ENCODE measurements at regions not wholly inside any gene's neighbourhood (a gene's known extent, or its start where the extent isn't known, plus 50 kb on each side); places are given as distances from the start of the nearest gene placed in this dataset.
A peak's percentile ranks its signal among the peaks of the same experiment; 100 is the strongest.

GRCh38 chr6:137315081-137315480 lies 95.9 kb upstream of the IFNGR1 start:
- no peak for DNase-seq (ENCODE audit: low spot score)
- peak; percentile 68 for ATAC-seq (ENCODE audit: low FRiP score)

DNA sequence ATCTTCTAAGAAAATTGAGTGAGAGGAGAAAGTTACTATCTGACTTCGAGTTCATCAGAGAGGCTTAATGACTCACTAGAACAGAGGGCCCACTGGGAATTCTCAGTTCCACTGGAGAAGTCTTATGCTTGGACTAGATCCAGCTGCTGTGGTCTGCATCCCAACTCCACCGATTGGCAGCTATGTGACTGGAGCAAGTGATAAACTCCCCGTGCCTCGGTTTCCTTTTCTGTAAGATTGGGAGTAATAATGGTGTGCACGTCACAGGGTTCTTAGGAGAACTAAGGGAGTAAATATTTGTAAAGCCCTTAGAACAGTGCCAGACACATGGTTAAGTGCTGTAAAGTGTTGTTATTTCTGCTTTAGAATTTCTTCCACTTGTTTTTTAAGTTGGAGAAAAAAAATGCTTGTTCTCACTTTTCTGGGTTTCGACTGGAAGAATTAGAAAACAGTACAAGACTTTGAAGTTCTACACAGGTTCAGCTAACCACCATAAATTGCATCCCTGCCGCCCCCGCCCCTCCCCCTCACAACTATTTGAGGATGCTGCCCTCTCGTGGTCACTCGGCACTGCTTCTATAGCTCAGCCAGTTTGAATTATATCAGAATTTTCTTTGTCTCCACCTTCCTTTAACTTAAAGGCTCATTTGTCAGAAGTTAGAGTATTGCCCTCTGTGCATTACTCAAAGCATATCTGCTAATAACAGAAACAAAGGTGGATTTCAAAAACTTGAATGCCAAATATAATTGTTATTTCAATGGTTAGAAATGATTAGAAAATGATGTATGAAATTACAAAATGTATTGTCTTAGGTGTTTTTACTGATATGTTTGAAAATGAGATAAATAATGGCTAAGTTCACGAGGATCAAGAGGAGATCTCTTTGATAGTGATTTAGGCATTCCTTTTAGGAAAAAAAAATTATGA lies 95.0 kb upstream of the IFNGR1 start:
- DNase-seq (ENCODE audit: low spot score): peak; percentile 76
- peak; percentile 63 for ATAC-seq (ENCODE audit: low FRiP score)
- TF ChIP-seq, protein P1, sequence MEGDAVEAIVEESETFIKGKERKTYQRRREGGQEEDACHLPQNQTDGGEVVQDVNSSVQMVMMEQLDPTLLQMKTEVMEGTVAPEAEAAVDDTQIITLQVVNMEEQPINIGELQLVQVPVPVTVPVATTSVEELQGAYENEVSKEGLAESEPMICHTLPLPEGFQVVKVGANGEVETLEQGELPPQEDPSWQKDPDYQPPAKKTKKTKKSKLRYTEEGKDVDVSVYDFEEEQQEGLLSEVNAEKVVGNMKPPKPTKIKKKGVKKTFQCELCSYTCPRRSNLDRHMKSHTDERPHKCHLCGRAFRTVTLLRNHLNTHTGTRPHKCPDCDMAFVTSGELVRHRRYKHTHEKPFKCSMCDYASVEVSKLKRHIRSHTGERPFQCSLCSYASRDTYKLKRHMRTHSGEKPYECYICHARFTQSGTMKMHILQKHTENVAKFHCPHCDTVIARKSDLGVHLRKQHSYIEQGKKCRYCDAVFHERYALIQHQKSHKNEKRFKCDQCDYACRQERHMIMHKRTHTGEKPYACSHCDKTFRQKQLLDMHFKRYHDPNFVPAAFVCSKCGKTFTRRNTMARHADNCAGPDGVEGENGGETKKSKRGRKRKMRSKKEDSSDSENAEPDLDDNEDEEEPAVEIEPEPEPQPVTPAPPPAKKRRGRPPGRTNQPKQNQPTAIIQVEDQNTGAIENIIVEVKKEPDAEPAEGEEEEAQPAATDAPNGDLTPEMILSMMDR (IDR thresholded peaks at IDR 0.05): peak in 1 of 3 donors; percentile 45

More at GRCh38 chr6:137315081-137315480, 95.9 kb upstream of the IFNGR1 start:
- TF ChIP-seq, protein P1 (IDR thresholded peaks at IDR 0.05): no peak

DNA sequence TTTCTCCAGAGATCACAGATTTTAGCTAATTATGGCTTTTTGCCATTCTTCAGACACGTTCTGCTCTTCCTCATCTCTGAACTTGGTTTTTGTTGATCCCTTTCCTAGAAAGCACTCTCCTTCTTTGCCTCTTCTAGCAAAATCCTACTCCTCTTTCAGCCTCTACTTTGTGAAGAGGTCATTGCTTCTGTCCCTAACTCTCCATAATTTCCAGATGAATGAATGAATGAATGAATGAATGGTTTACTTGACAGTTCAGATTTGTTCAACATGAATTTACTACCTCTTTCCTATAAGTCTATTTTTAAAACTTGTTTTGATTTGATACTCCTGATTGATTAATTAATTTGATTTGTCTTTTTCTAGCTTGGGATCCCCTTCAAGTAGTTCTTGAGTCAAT lies 94.0 kb upstream of the IFNGR1 start:
- DNase-seq (ENCODE audit: low spot score) (no peak), ATAC-seq (ENCODE audit: low FRiP score) (no peak)
- TF ChIP-seq, protein P1 (IDR thresholded peaks at IDR 0.05): no peak

- TF ChIP-seq, protein P1 (IDR thresholded peaks at IDR 0.05): no peak
Observed at GRCh38 chr6:137311940-137312339, 92.8 kb upstream of the IFNGR1 start.

GRCh38 chr6:137309078-137309762 lies 90.0 kb upstream of the IFNGR1 start:
- DNase-seq (ENCODE audit: low spot score): peak; percentile 29
- TF ChIP-seq, protein P1 (IDR thresholded peaks at IDR 0.05): no peak
- ATAC-seq (ENCODE audit: low FRiP score): peak; percentile 66

More at GRCh38 chr6:137311940-137312339, 92.8 kb upstream of the IFNGR1 start:
- no peak for ATAC-seq (ENCODE audit: low FRiP score)
- DNase-seq (ENCODE audit: low spot score): no peak

GRCh38 chr6:137307163-137307854 lies 88.1 kb upstream of the IFNGR1 start:
- TF ChIP-seq, protein P1 (IDR thresholded peaks at IDR 0.05): no peak
- no peak for ATAC-seq (ENCODE audit: low FRiP score)
- DNase-seq (ENCODE audit: low spot score): no peak

Measured in omental fat pad (tissue), 3 donors.